Stimulated activated CD4-positive, alpha-beta T cell treated with anti-CD3 and anti-CD28 coated beads, TNF-alpha, amount 100 ng/mL, for 4 hours (primary cell): ENCODE measurements at regions not wholly inside any gene's neighbourhood (a gene's known extent, or its start where the extent isn't known, plus 50 kb on each side); places are given as distances from the start of the nearest gene placed in this dataset.

Experiments used
- DNase-seq, 3 experiments: peaks; one replicate each; pipeline ENCODE4 v3.0.0-alpha.2; 2020; ENCODE audit warnings: low read depth in 3 of 3

DNA sequence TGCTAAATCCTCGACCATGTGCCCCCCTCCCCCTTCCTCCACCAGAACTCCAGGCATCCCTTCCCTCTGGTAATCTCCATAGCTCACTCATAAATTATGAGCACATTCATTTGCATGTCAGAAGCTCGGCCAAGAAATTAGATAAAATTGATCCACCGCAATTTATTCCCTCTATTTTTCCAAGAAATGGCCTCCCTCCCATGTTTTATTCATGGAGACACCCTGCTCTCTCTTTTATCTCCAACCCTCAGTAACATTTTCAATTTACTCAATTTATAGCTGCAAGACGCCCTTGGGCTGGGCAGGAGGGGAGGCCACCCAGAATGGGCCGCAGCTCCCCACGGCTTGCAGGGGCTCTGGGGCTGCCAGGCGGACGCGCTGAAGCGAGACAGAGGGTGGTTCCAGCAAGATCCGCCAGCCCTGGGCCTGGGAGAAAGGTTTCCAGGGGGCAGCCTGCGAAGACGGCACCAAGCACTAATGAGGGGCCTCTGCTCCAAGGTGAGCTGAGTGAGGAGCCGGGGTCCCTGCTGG lies 54.7 kb upstream of the ZNF423 start:
- DNase-seq: no peak

DNA sequence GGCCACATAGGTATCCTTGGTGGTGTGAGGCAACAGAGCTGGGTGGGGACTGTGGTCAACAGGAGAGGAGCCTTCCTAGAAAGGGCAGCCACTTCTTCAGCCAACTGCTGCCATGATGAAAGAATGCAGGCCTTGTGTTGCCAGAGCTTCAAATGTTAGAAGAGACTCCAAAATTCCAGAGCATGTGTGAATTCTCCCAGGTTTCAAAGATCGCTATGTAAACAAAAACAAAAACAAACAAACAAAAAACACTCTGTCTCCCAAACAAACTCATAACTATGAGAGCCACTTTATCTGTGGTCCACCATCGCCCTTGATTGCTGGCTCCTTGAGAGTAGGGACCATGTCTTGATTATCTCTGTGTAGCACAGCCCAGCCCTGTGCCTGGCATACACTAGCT lies 55.5 kb upstream of the ZNF423 start:
- DNase-seq: no peak

GRCh38 chr16:49912721-49913120 lies 56.8 kb upstream of the ZNF423 start:
- DNase-seq: no peak

- DNase-seq: no peak
Observed at GRCh38 chr16:49913720-49914119, 57.8 kb upstream of the ZNF423 start.

DNA sequence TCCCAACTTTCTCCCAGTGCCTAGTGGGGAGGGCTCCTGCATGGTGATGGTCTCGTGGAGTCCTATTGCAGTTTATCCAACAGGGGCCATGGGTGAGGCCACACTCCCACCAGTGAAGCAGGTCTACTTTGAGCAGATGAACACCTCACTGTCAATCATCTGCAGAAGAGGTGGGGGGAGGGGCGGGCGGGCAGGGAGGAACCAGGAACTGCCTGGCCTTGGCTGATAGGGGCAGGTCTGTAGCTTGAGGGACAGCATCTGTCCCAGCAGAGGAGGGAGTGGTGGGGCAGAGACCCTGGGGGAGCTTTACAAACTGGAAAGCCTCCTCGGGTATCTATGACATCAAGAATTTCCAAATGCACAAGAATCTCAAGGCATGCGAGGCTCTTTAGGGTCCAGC lies 58.7 kb upstream of the ZNF423 start:
- no peak for DNase-seq

- no peak for DNase-seq
Observed at GRCh38 chr16:49918257-49918656, 62.3 kb upstream of the ZNF423 start.

DNA sequence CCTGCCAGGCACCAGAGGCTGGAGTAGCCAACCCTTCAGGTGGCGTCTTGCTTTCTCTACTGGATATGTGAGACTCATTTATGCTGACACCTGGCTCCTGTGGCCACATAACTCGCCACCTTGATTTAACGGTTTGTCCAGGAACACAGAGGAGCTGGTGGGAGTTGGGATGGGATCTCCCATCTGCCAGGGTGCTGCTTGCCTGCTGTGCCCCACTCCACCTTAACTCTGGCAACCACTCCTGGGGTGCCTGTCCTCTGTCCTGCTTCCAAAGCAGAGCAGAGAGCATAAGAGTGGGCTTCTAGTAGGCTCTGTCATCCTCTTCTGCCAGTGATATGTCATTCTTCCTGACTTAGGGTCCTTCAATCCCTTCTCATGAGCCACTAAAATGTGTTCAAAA lies 63.4 kb upstream of the ZNF423 start:
- DNase-seq: no peak

GRCh38 chr16:49920397-49920796 lies 64.5 kb upstream of the ZNF423 start:
- no peak for DNase-seq

DNA sequence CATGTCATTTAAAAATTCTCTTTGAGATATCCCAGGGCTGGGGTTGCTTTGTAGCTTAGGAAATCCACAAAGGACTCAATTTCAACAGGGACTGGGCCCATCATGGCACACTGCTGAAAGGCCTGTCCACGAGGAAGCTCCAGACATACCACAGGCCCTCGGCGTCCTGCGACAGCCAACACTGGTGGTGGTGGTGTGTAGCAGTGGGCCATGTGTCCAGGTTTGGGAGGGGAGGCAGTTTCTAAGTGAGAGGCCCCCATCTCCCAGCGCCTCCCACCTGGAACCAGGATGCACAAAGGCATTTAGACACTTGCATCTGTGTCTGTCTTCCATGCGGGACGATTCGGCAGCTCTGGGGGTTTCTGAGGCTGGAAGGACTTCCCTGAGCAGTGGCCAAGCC lies 65.2 kb upstream of the ZNF423 start:
- no peak for DNase-seq

DNA sequence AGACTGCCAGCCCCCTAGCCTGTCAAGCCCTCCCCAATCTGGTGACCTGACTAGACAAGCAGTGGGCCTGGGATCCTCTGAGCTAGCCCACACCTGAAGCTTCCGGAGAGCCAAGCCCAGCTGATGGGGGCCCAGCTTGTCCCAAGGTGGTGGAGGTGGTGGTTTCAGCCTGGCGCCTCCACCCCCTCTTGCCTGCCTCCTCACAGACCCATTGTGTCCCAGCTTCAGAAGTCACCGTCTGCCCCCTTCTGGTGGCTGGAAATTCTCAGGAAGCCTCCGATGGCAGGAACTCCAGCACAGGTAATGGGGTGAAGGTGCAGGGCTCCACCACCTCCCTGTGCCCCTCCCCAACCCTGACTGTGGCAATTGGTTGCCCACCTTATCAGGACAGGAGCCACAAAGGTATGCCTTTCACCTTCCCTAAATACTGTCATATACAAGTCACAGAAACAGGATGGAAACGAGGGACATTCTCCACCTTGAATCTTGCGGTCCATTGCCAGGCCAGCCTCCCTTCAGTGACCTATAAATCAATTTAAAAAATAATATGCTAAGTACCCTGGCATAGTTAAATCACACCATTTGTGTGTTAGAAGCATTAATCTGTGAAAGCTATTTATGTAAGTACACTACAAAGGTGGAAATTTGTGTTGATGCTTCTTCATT lies 66.0 kb upstream of the ZNF423 start:
- peak; percentile 4 to 11 (median 9) for DNase-seq

- DNase-seq: no peak
Observed at GRCh38 chr16:49923411-49923810, 67.5 kb upstream of the ZNF423 start.

DNA sequence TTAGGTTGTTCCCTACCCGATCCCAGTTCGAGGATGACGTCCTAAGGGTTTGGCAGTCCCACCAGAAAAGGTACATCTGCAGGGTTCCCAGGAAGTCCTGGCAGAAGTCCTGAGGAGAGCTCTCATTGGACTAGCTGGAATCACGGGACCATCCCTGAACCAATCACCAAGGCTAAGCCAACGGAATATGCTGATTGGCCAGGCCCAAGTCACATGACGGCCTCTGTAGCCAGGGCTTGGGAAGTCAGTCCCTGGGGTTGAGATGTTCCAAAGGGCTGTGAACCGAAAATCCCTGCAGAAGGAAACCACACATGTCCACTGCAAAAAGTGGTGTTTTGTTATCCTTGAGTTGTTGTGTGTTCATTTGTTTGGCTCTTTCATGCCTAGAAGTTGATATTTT lies 68.2 kb upstream of the ZNF423 start:
- no peak for DNase-seq

GRCh38 chr16:49926941-49927340 lies 71.0 kb upstream of the ZNF423 start:
- no peak for DNase-seq

GRCh38 chr16:49928176-49929041 lies 72.5 kb upstream of the ZNF423 start:
- DNase-seq: no peak

DNA sequence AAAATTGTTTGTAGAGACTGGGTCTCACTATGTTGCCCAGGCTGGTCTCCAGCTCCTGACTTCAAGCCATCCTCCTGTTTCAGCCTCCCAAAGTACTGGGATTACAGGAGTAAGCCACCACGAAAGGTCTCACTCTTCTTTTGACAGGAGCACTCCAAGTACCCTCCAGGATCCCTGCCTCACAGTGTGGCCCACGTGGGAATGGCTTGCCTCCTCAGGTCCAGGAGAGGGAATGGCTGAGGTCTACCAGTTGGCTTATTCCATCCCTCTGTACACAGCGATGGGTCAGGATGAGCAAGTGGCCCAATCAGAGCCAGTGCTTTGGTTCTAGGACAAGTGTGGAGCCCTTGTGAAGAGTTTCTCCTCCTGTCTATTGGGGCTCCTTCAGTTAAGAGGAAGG lies 73.7 kb upstream of the ZNF423 start:
- DNase-seq: no peak

DNA sequence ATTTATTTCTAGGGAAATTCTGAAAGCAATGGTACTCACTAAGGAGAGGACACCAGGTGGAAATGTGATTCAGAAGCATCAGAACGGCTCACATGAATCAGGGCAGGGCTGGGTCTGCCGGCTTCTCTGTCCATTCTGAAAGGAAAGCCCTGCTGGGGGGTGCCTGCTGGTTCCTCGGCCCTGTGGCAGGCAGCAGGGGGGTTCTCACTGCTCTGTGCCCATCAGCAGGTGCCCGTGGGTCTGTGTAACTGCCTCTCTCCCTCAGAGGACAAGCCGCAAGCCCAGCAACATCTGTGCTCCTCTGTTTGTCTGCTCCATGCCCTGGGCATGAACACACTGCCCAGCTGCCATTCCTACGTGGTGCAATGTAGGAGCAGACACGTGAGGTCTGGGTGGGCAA lies 74.9 kb upstream of the ZNF423 start:
- no peak for DNase-seq

GRCh38 chr16:49931266-49931665 lies 75.4 kb upstream of the ZNF423 start:
- no peak for DNase-seq

DNA sequence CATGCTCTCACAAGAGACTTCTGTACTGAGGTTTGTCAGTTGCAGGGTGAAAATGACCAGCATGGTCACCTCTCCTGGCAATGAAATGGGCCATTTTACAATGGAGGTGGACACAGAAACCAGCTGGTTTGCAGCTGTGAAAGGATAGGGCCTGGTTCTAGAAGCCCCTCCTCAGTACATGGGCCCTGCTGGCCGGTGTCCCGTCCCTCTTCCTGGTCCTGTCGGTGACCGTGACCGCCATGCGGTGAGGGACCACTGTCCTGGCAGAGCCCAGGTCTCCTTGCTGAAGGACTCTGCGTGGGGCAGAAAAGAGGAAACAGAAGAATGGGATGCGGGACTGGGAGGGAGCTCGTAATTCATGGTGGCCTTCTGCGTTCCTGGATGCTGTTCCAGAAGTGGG lies 76.0 kb upstream of the ZNF423 start:
- no peak for DNase-seq

GRCh38 chr16:49932434-49932833 lies 76.5 kb upstream of the ZNF423 start:
- no peak for DNase-seq

GRCh38 chr16:49932946-49933345 lies 77.0 kb upstream of the ZNF423 start:
- no peak for DNase-seq

DNA sequence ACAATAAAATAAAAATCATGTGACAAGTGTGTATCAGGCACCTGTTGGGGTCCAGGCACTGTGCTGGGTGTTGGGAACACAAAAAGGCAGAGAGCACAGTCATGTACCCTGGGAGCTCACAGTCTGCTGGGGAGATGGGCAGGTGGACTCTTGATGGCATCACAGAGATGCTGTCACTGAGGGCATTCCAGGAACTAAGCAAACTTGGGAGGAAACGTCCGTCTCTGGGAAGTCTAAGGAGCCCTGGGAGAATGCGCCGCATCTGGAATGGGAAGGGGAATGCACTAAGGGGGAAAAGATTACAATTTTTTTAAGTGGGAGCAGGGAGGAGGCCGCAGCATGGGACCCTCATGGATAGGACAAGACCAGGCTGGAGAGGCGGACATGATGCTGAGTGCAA lies 80.9 kb upstream of the ZNF423 start:
- no peak for DNase-seq

GRCh38 chr16:49937886-49938285 lies 82.0 kb upstream of the ZNF423 start:
- DNase-seq: no peak

DNA sequence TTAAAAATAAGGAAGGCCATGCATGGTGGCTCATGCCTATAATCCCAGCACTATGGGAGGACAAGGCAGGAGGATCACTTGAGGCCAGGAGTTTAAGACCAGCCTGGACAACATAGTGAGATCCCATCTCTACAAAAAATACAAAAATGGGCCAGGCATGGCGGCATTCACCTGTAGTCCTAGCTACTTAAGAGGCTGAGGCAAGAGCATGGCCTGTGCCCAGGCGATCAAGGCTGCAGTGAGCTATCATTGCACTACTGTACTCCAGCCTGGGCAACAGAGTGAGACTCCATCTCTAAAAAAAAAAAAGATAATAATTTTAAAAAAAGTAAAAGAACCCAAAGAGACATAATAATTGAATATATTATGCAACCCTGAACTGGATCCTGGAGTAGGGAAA lies 83.6 kb upstream of the ZNF423 start:
- no peak for DNase-seq
